K562 (cell line): ENCODE measurements at regions not wholly inside any gene's neighbourhood (a gene's known extent, or its start where the extent isn't known, plus 50 kb on each side); places are given as distances from the start of the nearest gene placed in this dataset.

ENCODE experiments used
- ATAC-seq: fragments of 200-7000 bp; cut with Tn5 transposase; 3 replicates; pipeline ENCODE4 v1.9.1; 2020; ENCODE audit warnings: moderate library complexity
- BruUV-seq: library from RNA; stranded (reverse); fragments of 400-500 nt; replicated peaks from 2 replicates; lab custom pipeline; 2021; lab: Mats Ljungman, UMichigan
- CTCF ChIA-PET: fragments of 300-600 bp; formaldehyde crosslinking; extraction: SDS; loops from one replicate; lab custom pipeline; 2021; ENCODE audit warnings: low intra/inter-chr PET ratio; lab: Yijun Ruan, JAX
- POLR2A ChIA-PET: fragments of 300-600, 350-650 bp; sonication (Branson Sonifier 250); formaldehyde crosslinking; extraction: SDS; loops from one replicate; lab custom pipeline; 2021; ENCODE audit warnings: antibody characterized with exemption, inconsistent platforms; lab: Yijun Ruan, JAX
- DNase-seq, 4 experiments: peaks; one replicate each; pipeline versions ENCODE4 v3.0.0 to v3.0.0-alpha.2; 2011 to 2018; ENCODE audit warnings: low spot score in 3 of 4, mixed read lengths in 3 of 4; ENCODE audit errors: extremely low read depth in 1 of 4
- FAIRE-seq: peaks from 2 replicates; lab custom pipeline; 2011; peaks lifted over from hg19 to GRCh38; lab: Jason Lieb, UNC
- H2AFZ ChIP-seq: 2 replicates; pipeline ENCODE4 v1.6.0; 2011; ENCODE audit warnings: low read depth, low read length, control low read depth, inconsistent platforms
- H3K27ac ChIP-seq: fragments of 200-600 bp; 3 replicates; pipeline ENCODE4 v1.8.0; 2011; ENCODE audit warnings: low read depth, mild to moderate bottlenecking, control low read depth, inconsistent platforms, low read length, moderate library complexity, mixed read lengths; ENCODE audit errors: extremely low read depth
- H3K27me3 ChIP-seq, 2 experiments: fragments of 300-600 bp in 1 of 2; 2 replicates in 1 of 2; 3 replicates in 1 of 2; pipeline versions ENCODE4 v1.6.0 to v1.8.0; 2011; ENCODE audit warnings: inconsistent platforms in 2 of 2, low read length in 2 of 2, mild to moderate bottlenecking in 1 of 2, mixed read lengths in 1 of 2, moderate library complexity in 1 of 2; ENCODE audit not compliant: control insufficient read depth in 2 of 2, insufficient read depth in 2 of 2
- H3K36me3 ChIP-seq: fragments of 300-600 bp; 3 replicates; pipeline ENCODE4 v1.8.0; 2011; ENCODE audit warnings: mild to moderate bottlenecking, low read length, inconsistent platforms; ENCODE audit not compliant: control insufficient read depth, insufficient read depth
- H3K4me1 ChIP-seq, 2 experiments: fragments of 200-600 bp in 1 of 2; replicated peaks in 1 of 2; 2 replicates in 1 of 2; 3 replicates in 1 of 2; pipeline versions ENCODE4 v1.5.1 to v1.8.0; 2011; ENCODE audit warnings: inconsistent platforms in 2 of 2, low read length in 2 of 2, mild to moderate bottlenecking in 1 of 2, mixed read lengths in 1 of 2, moderate library complexity in 1 of 2; ENCODE audit not compliant: control insufficient read depth in 2 of 2, insufficient read depth in 2 of 2
- H3K4me2 ChIP-seq: 2 replicates; pipeline ENCODE4 v1.6.1; 2011; ENCODE audit warnings: low read length, control low read depth, inconsistent platforms, mixed read lengths; ENCODE audit not compliant: insufficient read depth
- H3K4me3 ChIP-seq: fragments of 200-600 bp; sonication (generic), shearing (Covaris generic); 2 replicates; pipeline ENCODE4 v1.5.1; 2016; ENCODE audit warnings: control low read depth, inconsistent platforms
- H3K79me2 ChIP-seq: fragments of 200-600 bp; 3 replicates; pipeline ENCODE4 v1.8.0; 2011; ENCODE audit warnings: low read length, inconsistent platforms; ENCODE audit not compliant: control insufficient read depth, insufficient read depth
- H3K9ac ChIP-seq, 2 experiments: 2 replicates each; pipeline versions ENCODE4 v1.6.0 to v1.6.1; 2011; ENCODE audit warnings: low read depth in 2 of 2, low read length in 2 of 2, control low read depth in 1 of 2, inconsistent platforms in 1 of 2, mild to moderate bottlenecking in 1 of 2, mixed read lengths in 1 of 2; ENCODE audit not compliant: insufficient read depth in 1 of 2
- H3K9me1 ChIP-seq: one replicate; pipeline ENCODE4 v1.6.0; 2011; ENCODE audit warnings: inconsistent platforms, mild to moderate bottlenecking, low read length, moderate library complexity; ENCODE audit not compliant: control insufficient read depth, insufficient read depth
- H3K9me3 ChIP-seq: replicated peaks from 2 replicates; pipeline ENCODE4 v1.5.1; 2011; ENCODE audit warnings: low read depth, low read length, inconsistent platforms; ENCODE audit not compliant: control insufficient read depth, insufficient read depth
- H4K20me1 ChIP-seq: replicated peaks from 2 replicates; pipeline ENCODE4 v1.6.1; 2011; ENCODE audit warnings: low read length, inconsistent platforms, mixed read lengths; ENCODE audit not compliant: control insufficient read depth, insufficient read depth
- ADNP ChIP-seq: fragments of 200-800 bp; sonication (Bioruptor generic); IDR thresholded peaks from 2 replicates; pipeline ENCODE4 v1.6.1; 2016; ENCODE audit warnings: missing genetic modification characterization, missing compliant biosample characterization
- BRD4 ChIP-seq: fragments of 200-600 bp; sonication (generic); IDR thresholded peaks from 2 replicates; pipeline ENCODE4 v1.6.1; 2017; ENCODE audit warnings: inconsistent platforms
- MAFF ChIP-seq: IDR thresholded peaks from 2 replicates; pipeline ENCODE4 v1.6.1; 2012; ENCODE audit warnings: low read length, improper control_type of control experiment
- NFXL1 ChIP-seq: fragments of 450-650 bp; formaldehyde crosslinking; IDR thresholded peaks from 2 replicates; pipeline ENCODE4 v1.4.0; 2021; ENCODE audit warnings: mild to moderate bottlenecking
- SMC3 ChIP-seq: conservative IDR thresholded peaks from 2 replicates; pipeline ENCODE4 v1.6.1; 2011; ENCODE audit warnings: low read depth, low read length, improper control_type of control experiment; ENCODE audit not compliant: insufficient read depth
- TEAD1 ChIP-seq, 2 experiments: fragments of 450-650 bp in 1 of 2; sonication (generic) in 1 of 2; formaldehyde crosslinking; IDR thresholded peaks; 2 replicates each; pipeline versions ENCODE4 v1.4.0 to v1.8.0; 2020 to 2022; ENCODE audit warnings: mild to moderate bottlenecking in 2 of 2, missing genetic modification reagents in 1 of 2
- ZC3H8 ChIP-seq: fragments of 450-650 bp; IDR thresholded peaks from 2 replicates; pipeline ENCODE4 v1.6.1; 2017
- ZHX1 ChIP-seq: fragments of 150-350 bp; conservative IDR thresholded peaks from 2 replicates; pipeline ENCODE4 v1.6.1; 2014; ENCODE audit warnings: low read length
- ZNF518B ChIP-seq: fragments of 250-450 bp; sonication (Bioruptor Pico); IDR thresholded peaks from 2 replicates; pipeline ENCODE4 v1.5.0; 2021; ENCODE audit warnings: mild to moderate bottlenecking, moderate library complexity
- ZNF668 ChIP-seq: fragments of 250-450 bp; sonication (Bioruptor Pico); IDR thresholded peaks from 2 replicates; pipeline ENCODE4 v1.8.0; 2022; ENCODE audit warnings: mild to moderate bottlenecking, inconsistent platforms
- ZZZ3 ChIP-seq: fragments of 450-650 bp; IDR thresholded peaks from 2 replicates; pipeline ENCODE4 v1.6.1; 2016; ENCODE audit warnings: antibody characterized with exemption, mild to moderate bottlenecking, moderate library complexity
- WGBS: fragments of 100-300 bp; shearing (Covaris generic); methylation state at CpG from one replicate; pipeline ENCODE4 v1.1.6; 2016; ENCODE audit warnings: low coverage, mixed read lengths; ENCODE audit not compliant: insufficient coverage; ENCODE audit errors: missing lambda C conversion rate; 5-methylcytosine and 5-hydroxymethylcytosine counted together
- in situ Hi-C: fragments of 300-500 bp; cut with MboI; formaldehyde crosslinking; loops from 4 replicates; pipeline ENCODE4 v1.15.0; 2018; ENCODE audit warnings: inconsistent platforms, mixed read lengths
- intact Hi-C: fragments of 100-400 bp; cut with micrococcal nuclease; formaldehyde crosslinking; loops from 2 replicates; pipeline ENCODE4 v1.14.2; 2022
- TF ChIP-seq, protein P1 (sequence below): fragments of 450-650 bp; IDR thresholded peaks from 2 replicates; pipeline ENCODE4 v1.6.1; 2014; ENCODE audit warnings: low read depth, mild to moderate bottlenecking, moderate library complexity, borderline replicate concordance

DNA sequence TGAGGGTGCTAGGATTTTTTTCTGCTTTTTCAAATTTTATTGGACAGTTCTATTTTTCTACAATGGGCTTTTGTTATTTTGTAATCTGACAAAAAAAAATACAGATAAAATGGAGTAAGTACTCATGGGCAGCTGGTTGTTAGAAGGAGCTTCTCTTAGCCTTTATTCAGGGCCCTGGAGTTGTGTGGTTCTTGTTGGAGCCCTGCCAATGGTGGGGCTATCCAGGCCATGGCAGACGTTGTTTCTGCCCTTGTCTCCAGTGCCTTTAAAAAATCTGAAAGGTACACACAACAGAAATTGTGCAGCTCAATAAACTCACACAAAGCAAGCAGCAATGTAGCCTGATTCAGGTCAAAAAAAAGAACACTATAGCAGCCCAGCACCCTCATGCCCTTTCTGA is 153.5 kb upstream of the GALNT2 start:
- CTCF ChIA-PET, result no interaction called here
- Histone ChIP-seq H3K27me3 (peaks cover 0 to 3% of the 10 kb centered on the region in 2 experiments; a peak in 2 of 5 replicates), H3K9me3 (no peaks in the 10 kb centered on the region), H3K4me3 (no peak overlapping the region), H2AFZ (no peak overlapping the region), H3K79me2 (no peaks in the 10 kb centered on the region), H4K20me1 (no peaks in the 10 kb centered on the region), H3K9ac (no peak overlapping the region), H3K27ac (no peak overlapping the region), H3K36me3 (no peaks in the 10 kb centered on the region), H3K4me1 (0 out of 5 replicates have a peak, but pooled peaks cover 0 to 2% of the 10 kb centered on the region in 2 experiments), H3K9me1 (no peaks in the 10 kb centered on the region), H3K4me2 (no peak overlapping the region)
- ATAC-seq (no peak), FAIRE-seq (peak; percentile 37), DNase-seq (no peak)
- TF ChIP-seq BRD4, result no peak
- TF ChIP-seq ZNF668 (CRISPR knock-in tag), result no peak
- no peak for TF ChIP-seq ZZZ3
- TF ChIP-seq SMC3, result no peak
- no peak for TF ChIP-seq ZNF518B (CRISPR knock-in tag)
- no peak for TF ChIP-seq TEAD1 (CRISPR knock-in tag; IDR thresholded peaks at IDR 0.05)
- TF ChIP-seq ADNP, result no peak
- TF ChIP-seq ZHX1, result no peak
- no peak for TF ChIP-seq ZC3H8
- no peak for TF ChIP-seq NFXL1 (CRISPR knock-in tag)
- TF ChIP-seq MAFF, result no peak
- TF ChIP-seq, protein P1, sequence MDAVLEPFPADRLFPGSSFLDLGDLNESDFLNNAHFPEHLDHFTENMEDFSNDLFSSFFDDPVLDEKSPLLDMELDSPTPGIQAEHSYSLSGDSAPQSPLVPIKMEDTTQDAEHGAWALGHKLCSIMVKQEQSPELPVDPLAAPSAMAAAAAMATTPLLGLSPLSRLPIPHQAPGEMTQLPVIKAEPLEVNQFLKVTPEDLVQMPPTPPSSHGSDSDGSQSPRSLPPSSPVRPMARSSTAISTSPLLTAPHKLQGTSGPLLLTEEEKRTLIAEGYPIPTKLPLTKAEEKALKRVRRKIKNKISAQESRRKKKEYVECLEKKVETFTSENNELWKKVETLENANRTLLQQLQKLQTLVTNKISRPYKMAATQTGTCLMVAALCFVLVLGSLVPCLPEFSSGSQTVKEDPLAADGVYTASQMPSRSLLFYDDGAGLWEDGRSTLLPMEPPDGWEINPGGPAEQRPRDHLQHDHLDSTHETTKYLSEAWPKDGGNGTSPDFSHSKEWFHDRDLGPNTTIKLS, result no peak
- WGBS, result 0% methylated on average over 1 of the region's 1 CpG
- intact Hi-C loops (no loop called here), in situ Hi-C loops (no loop called here)
- no TSS peak for BruUV-seq
- POLR2A ChIA-PET, result interaction anchor here (1.5 kb wide), 1 partner anchor 15 kb away, joined by 3 read pairs; no protein-coding TSS in a partner anchor
